Gastroesophageal sphincter (tissue), 4 donors: ENCODE measurements at regions not wholly inside any gene's neighbourhood (a gene's known extent, or its start where the extent isn't known, plus 50 kb on each side); places are given as distances from the start of the nearest gene placed in this dataset.

Experiments used
- ATAC-seq: fragments of 150-250 bp; one replicate; pipeline ENCODE4 v1.9.1; 2016; ENCODE audit warnings: mild to moderate bottlenecking, moderate library complexity
- H3K27ac ChIP-seq, 4 donors: fragments of 200-600 bp; sonication (generic) in 3 of 4; 1 replicate in 3 of 4; 2 replicates in 1 of 4; pipeline ENCODE4 v1.5.1; 2016 to 2019
- H3K27me3 ChIP-seq: fragments of 200-600 bp; sonication (generic); one replicate; pipeline ENCODE4 v1.5.1; 2019
- H3K36me3 ChIP-seq, 2 donors: fragments of 200-600 bp; sonication (generic); one replicate each; pipeline ENCODE4 v1.5.1; 2019; ENCODE audit warnings: control low read depth in 1 of 2
- H3K4me1 ChIP-seq, 3 donors: fragments of 200-600 bp; sonication (generic); 1 replicate in 2 of 3; 2 replicates in 1 of 3; pipeline ENCODE4 v1.5.1; 2016 to 2019; ENCODE audit warnings: control low read depth in 2 of 3
- H3K4me3 ChIP-seq, 2 donors: fragments of 200-600 bp; sonication (generic); one replicate each; pipeline ENCODE4 v1.5.1; 2019; ENCODE audit warnings: mild to moderate bottlenecking in 1 of 2, moderate library complexity in 1 of 2
- H3K9me3 ChIP-seq, 3 donors: fragments of 200-600 bp; sonication (generic); one replicate each; pipeline ENCODE4 v1.5.1; 2017 to 2019; ENCODE audit warnings: control low read depth in 2 of 3
- CTCF ChIP-seq, 4 experiments: fragments of 200-600 bp in 2 of 4; fragments of 450-650 bp in 2 of 4; sonication (generic) in 1 of 4; IDR thresholded peaks; one replicate each; pipeline ENCODE4 v1.5.1; 2017 to 2019; ENCODE audit warnings: antibody characterized with exemption in 4 of 4, mild to moderate bottlenecking in 2 of 4, moderate library complexity in 2 of 4
- EP300 ChIP-seq: sonication (generic); formaldehyde crosslinking; IDR thresholded peaks from one replicate; pipeline ENCODE4 v1.6.1; 2017; ENCODE audit warnings: antibody characterized with exemption, mild to moderate bottlenecking
- POLR2A ChIP-seq, 2 donors: fragments of 450-650 bp; IDR thresholded peaks; one replicate each; pipeline ENCODE4 v1.6.1; 2017; ENCODE audit warnings: antibody characterized with exemption in 2 of 2, mild to moderate bottlenecking in 2 of 2, moderate library complexity in 1 of 2
- POLR2AphosphoS5 ChIP-seq: sonication (generic); formaldehyde crosslinking; IDR thresholded peaks from one replicate; pipeline ENCODE4 v1.6.1; 2017; ENCODE audit warnings: antibody characterized with exemption
- WGBS, 2 donors: methylation state at CpG; one replicate each; pipeline ENCODE4 v1.1.5; 2018; ENCODE audit warnings: low coverage in 1 of 2; 5-methylcytosine and 5-hydroxymethylcytosine counted together

DNA sequence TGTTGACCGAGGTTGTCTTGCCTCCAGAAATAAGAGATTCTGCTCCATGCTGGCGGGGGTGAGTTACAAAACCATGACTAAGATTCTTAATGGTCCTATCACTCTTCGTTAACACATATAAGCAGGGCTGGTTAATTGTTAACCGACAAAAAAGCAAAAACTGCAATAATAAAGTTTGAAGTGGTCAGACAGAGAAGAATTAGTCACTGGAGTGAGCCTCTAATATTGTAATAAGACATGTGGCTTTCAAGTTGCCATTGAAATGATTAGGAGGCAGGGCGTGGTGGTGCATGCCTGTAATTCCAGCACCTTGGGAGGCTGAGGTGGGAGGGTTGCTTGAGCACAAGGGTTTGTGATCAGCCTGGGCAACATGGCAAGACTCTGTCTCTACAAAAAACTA lies 78.4 kb upstream of the NR2F2 start:
- Histone ChIP-seq H3K36me3 (peaks cover 0 to 40% of the 10 kb centered on the region in 2 donors), H3K4me1 (peaks cover 0 to 6% (median 0%) of the 10 kb centered on the region in 3 donors), H3K9me3 (no peaks in the 10 kb centered on the region), H3K4me3 (no peak overlapping the region), H3K27me3 (no peaks in the 10 kb centered on the region), H3K27ac (no peak overlapping the region)
- TF ChIP-seq POLR2AphosphoS5 (no peak), CTCF (IDR thresholded peaks at IDR 0.05) (no peak)
- no peak for ATAC-seq
- 93% methylated on average over 5 of the region's 5 CpGs for WGBS, 2 donors

DNA sequence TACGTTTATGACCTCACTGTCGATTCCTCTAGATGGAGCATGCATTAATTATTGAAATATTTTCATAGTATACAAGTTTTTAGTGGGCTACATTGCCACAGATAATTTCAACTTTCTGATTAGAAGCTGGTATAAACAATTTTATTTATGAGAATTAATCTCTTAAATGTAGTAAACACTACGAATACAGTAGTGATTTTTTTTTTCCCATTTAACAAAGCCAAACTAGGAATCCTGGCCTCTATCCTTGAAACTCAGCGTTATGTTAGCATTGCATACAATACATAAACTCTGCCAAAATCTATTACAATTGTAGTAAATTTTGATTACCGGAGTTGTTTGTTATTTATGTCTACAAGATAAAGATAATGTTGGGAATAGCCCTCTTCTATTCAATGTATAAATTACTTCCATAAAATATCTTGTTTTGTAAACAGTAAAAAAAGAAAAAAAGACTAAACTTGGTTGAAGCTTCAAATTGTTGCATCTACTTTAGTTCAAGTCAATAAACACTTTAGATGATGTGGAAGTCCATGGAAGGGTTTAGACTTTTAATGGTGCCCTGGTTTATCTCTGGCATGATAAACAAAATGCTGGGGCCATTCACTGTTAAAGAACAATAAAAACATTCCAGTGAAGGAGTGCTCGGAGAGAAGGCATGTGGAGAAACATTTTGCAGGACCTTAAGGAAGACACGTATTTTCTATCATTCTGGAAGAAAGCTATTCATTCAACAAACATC lies 77.3 kb upstream of the NR2F2 start:
- ATAC-seq: no peak

DNA sequence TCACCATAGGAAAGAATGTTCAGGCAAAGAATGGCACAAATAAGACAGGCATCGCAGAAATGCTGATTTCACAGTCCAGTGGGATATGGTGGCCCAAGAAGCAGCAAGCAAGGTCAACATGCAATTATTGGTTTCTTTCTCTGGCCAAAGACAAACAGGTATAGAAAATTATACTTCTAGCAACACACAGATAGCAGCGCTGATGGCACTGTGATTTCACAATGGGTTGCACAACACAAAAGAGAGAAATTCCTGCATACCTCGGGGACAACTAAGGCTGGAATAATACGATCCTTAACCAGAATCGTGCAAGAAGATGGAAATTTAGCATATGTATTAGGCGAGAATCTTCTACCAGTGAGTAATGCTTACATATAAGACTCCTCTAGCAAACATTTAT lies 76.3 kb upstream of the NR2F2 start:
- no peak for TF ChIP-seq POLR2AphosphoS5
- no peak for TF ChIP-seq POLR2A (IDR thresholded peaks at IDR 0.05)
- TF ChIP-seq EP300: no peak
- TF ChIP-seq CTCF (IDR thresholded peaks at IDR 0.05): no peak
- H3K36me3 ChIP-seq: peaks cover 0 to 40% of the 10 kb centered on the region in 2 donors
- 90 to 92% methylated on average over 4 to 5 of the region's 6 CpGs for WGBS, 2 donors

More for the DNA sequence above, 77.3 kb upstream of the NR2F2 start:
- Histone ChIP-seq H3K4me1 (peaks cover 0 to 13% (median 0%) of the 10 kb centered on the region in 3 donors), H3K9me3 (no peaks in the 10 kb centered on the region), H3K36me3 (peaks cover 0 to 40% of the 10 kb centered on the region in 2 donors), H3K4me3 (no peak overlapping the region), H3K27ac (no peak overlapping the region), H3K27me3 (no peaks in the 10 kb centered on the region)
- TF ChIP-seq POLR2A (IDR thresholded peaks at IDR 0.05): no peak
- no peak for TF ChIP-seq EP300
- TF ChIP-seq CTCF (IDR thresholded peaks at IDR 0.05): no peak
- no peak for TF ChIP-seq POLR2AphosphoS5
- WGBS, 2 donors: 85 to 87% methylated on average over 7 of the region's 7 CpGs

GRCh38 chr15:96255599-96255998 lies 74.9 kb upstream of the NR2F2 start:
- no peak for ATAC-seq
- H3K27me3 ChIP-seq: no peaks in the 10 kb centered on the region
- H3K4me3 ChIP-seq: no peak overlapping the region
- no peaks in the 10 kb centered on the region for H3K9me3 ChIP-seq
- H3K4me1 ChIP-seq: peaks cover 0 to 13% (median 0%) of the 10 kb centered on the region in 3 donors
- peaks cover 0 to 37% of the 10 kb centered on the region in 2 donors for H3K36me3 ChIP-seq
- WGBS, 2 donors: 95 to 100% methylated on average over 1 of the region's 1 CpG
- no peak overlapping the region for H3K27ac ChIP-seq
- TF ChIP-seq POLR2AphosphoS5: no peak
- no peak for TF ChIP-seq POLR2A (IDR thresholded peaks at IDR 0.05)
- TF ChIP-seq EP300: no peak
- no peak for TF ChIP-seq CTCF (IDR thresholded peaks at IDR 0.05)

More for the DNA sequence above, 76.3 kb upstream of the NR2F2 start:
- H3K27ac ChIP-seq: no peak overlapping the region
- H3K4me3 ChIP-seq: no peak overlapping the region
- peaks cover 0 to 13% (median 0%) of the 10 kb centered on the region in 3 donors for H3K4me1 ChIP-seq
- no peaks in the 10 kb centered on the region for H3K27me3 ChIP-seq
- no peaks in the 10 kb centered on the region for H3K9me3 ChIP-seq
- ATAC-seq: no peak

GRCh38 chr15:96261575-96262034 lies 68.9 kb upstream of the NR2F2 start:
- H3K9me3 ChIP-seq: no peaks in the 10 kb centered on the region
- no peak for ATAC-seq
- no peak overlapping the region for H3K4me3 ChIP-seq
- H3K27me3 ChIP-seq: no peaks in the 10 kb centered on the region
- WGBS, 2 donors: 19 to 38% methylated on average over 3 to 4 of the region's 4 CpGs
- H3K36me3 ChIP-seq: no peaks in the 10 kb centered on the region
- H3K27ac ChIP-seq: peak overlapping the region; percentile 62 to 81 (median 70)
- peaks cover 13 to 58% (median 16%) of the 10 kb centered on the region in 3 donors for H3K4me1 ChIP-seq
- TF ChIP-seq POLR2AphosphoS5 (peak; percentile 65), EP300 (no peak)
